ENCODE measurements at regions not wholly inside any gene's neighbourhood (a gene's known extent, or its start where the extent isn't known, plus 50 kb on each side); places are given as distances from the start of the nearest gene placed in this dataset.

DNA sequence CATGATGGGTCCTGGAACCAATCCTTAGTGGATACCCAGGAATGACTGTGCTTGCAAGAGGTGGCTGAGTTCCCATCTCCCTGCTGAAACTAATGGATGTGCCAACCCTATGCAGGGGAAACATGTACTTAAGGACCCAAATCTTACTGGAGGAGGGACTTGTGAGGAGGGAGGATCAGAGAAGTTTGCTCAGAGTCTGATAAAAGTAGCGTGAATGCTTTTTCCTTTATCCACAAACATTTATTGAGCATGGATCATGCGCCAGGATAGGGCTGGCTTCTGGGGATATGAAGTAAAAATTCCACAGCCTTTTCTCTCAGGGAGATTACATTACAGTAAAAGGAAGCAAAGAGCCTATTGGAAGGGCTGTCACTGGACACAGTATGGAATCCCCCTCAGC, 358.5 kb downstream of the RPS24 start:
- Histone ChIP-seq H3K9me3 (no peaks in the 10 kb centered on the region), H3K4me1 (no peaks in the 10 kb centered on the region), H3K4me3 (ENCODE audit: low read depth, low read length) (no peak overlapping the region), H3K36me3 (no peaks in the 10 kb centered on the region), H3K27me3 (no peaks in the 10 kb centered on the region)
- DNase-seq = no peak
- TF ChIP-seq, protein P1, sequence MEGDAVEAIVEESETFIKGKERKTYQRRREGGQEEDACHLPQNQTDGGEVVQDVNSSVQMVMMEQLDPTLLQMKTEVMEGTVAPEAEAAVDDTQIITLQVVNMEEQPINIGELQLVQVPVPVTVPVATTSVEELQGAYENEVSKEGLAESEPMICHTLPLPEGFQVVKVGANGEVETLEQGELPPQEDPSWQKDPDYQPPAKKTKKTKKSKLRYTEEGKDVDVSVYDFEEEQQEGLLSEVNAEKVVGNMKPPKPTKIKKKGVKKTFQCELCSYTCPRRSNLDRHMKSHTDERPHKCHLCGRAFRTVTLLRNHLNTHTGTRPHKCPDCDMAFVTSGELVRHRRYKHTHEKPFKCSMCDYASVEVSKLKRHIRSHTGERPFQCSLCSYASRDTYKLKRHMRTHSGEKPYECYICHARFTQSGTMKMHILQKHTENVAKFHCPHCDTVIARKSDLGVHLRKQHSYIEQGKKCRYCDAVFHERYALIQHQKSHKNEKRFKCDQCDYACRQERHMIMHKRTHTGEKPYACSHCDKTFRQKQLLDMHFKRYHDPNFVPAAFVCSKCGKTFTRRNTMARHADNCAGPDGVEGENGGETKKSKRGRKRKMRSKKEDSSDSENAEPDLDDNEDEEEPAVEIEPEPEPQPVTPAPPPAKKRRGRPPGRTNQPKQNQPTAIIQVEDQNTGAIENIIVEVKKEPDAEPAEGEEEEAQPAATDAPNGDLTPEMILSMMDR (IDR thresholded peaks at IDR 0.05; ENCODE audit: low read depth, low read length) = no peak

DNA sequence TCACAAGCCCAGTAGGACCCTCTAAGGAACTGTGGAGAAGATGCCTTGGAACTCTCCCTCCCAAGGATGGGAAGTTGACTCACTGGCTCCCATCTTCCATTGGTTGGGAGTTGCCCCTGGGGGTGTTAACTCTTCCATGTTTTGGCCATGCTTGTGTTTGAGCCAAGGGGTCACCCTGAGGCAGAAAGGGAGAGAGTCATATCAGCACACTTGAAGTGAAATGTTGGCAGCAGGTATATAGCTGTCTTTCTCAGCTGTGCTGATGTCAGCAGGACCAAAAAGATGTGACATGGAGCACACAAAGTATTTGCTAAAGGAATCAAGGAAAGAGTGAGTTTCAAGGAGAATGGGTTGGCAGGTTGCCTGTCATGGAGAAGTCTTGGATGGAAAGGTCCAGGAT, 359.4 kb downstream of the RPS24 start:
- TF ChIP-seq, protein P1 (IDR thresholded peaks at IDR 0.05; ENCODE audit: low read depth, low read length) = no peak
- Histone ChIP-seq H3K4me1 (no peaks in the 10 kb centered on the region), H3K4me3 (ENCODE audit: low read depth, low read length) (no peak overlapping the region), H3K36me3 (no peaks in the 10 kb centered on the region), H3K27me3 (no peaks in the 10 kb centered on the region), H3K9me3 (no peaks in the 10 kb centered on the region)
- DNase-seq = no peak

DNA sequence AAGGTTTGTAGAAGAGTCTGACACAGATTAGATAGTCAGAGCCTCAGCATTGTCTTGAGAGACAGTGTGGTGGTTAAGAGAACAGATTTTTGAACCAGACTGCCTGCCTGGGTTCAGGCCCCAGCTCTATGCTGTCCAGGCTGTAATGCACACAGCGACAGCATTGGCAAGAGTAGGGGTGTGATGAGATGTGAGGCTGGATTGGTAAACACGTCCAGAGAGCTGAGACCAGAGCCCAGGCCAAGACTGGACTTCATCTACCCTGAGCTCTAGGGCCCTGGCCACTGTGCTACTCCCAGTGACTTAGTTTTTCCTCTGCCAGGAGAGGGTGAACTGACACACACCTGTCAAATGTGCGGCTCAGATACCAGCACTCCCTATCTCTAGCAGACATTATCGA, 360.4 kb downstream of the RPS24 start:
- no peaks in the 10 kb centered on the region for H3K27me3 ChIP-seq
- TF ChIP-seq, protein P1 (IDR thresholded peaks at IDR 0.05; ENCODE audit: low read depth, low read length) = no peak
- no peak for DNase-seq

DNA sequence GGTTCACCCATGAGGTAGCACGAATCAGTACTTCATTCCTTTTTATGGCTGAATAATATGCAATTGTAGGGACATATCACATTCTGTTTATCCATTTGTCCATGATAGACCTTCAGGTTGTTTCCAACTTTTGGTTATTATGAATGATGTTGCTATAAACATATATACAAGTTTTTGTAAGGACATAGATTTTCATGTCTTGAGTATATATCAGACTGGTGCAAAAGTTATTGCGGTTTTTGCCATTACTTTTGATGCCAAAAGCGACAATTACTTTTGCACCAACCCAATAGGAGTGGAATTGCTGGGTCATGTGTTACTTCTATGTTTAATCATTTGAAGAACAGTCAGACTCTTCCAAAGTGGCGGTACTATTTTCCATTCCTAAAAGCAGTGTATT, 361.5 kb downstream of the RPS24 start:
- Histone ChIP-seq H3K27me3 (no peaks in the 10 kb centered on the region), H3K4me3 (ENCODE audit: low read depth, low read length) (no peak overlapping the region), H3K4me1 (no peaks in the 10 kb centered on the region), H3K9me3 (no peaks in the 10 kb centered on the region), H3K36me3 (no peaks in the 10 kb centered on the region)
- DNase-seq = no peak
- TF ChIP-seq, protein P1 (IDR thresholded peaks at IDR 0.05; ENCODE audit: low read depth, low read length) = no peak

More for the DNA sequence above, 360.4 kb downstream of the RPS24 start:
- H3K9me3 ChIP-seq = no peaks in the 10 kb centered on the region
- no peaks in the 10 kb centered on the region for H3K36me3 ChIP-seq
- no peak overlapping the region for H3K4me3 ChIP-seq (ENCODE audit: low read depth, low read length)
- H3K4me1 ChIP-seq = no peaks in the 10 kb centered on the region

DNA sequence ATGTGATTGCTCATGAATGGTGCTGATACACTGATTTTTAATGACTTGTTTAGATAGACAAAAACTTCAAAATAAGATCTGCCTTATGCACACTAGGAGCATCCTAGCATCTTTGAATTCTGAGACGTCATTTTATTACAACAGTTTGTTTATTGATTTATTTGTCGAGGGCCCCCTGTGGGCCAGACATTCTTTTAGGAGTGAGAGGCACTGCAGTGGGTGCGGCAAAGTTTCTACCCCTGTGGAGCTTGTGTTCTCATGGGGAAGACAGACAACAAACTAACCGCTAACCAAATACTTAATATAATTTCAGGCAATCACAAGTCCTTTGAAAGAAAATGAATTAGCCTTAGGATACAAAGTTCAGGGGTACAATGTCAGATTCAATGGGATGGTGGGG, 363.1 kb downstream of the RPS24 start:
- Histone ChIP-seq H3K27me3 (no peaks in the 10 kb centered on the region), H3K9me3 (no peaks in the 10 kb centered on the region), H3K4me3 (ENCODE audit: low read depth, low read length) (no peak overlapping the region), H3K4me1 (no peaks in the 10 kb centered on the region), H3K36me3 (no peaks in the 10 kb centered on the region)
- DNase-seq = no peak
- TF ChIP-seq, protein P1 (IDR thresholded peaks at IDR 0.05; ENCODE audit: low read depth, low read length) = no peak

DNA sequence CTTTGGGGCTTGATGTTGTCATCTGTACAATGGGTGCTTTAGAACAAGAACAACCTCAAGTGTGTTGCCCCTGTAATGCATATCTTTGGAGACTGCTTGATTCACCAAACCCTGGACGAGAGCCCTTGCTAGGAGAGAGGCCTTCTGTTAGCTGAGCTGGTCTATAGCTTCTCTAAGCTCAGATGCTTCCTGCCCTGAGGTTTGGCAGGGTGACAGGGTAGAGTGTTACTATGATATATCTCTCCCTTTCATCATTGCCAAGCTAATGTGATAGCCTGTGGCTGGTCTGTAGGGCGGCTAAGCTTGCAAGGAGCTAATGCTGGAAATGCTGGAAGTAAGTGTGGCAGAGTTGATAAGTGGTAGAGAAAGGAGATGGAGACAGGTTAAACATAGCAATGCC, 364.1 kb downstream of the RPS24 start:
- TF ChIP-seq, protein P1 (IDR thresholded peaks at IDR 0.05; ENCODE audit: low read depth, low read length) = no peak

More for the DNA sequence above, 364.1 kb downstream of the RPS24 start:
- no peaks in the 10 kb centered on the region for H3K9me3 ChIP-seq
- H3K4me3 ChIP-seq (ENCODE audit: low read depth, low read length) = no peak overlapping the region
- H3K27me3 ChIP-seq = no peaks in the 10 kb centered on the region
- H3K4me1 ChIP-seq = no peaks in the 10 kb centered on the region
- DNase-seq = no peak
- H3K36me3 ChIP-seq = no peaks in the 10 kb centered on the region
